Esophagus muscularis mucosa (tissue), 3 donors: ENCODE measurements at regions not wholly inside any gene's neighbourhood (a gene's known extent, or its start where the extent isn't known, plus 50 kb on each side); places are given as distances from the start of the nearest gene placed in this dataset.

Experiments used
- CTCF ChIP-seq, 3 experiments: fragments of 200-600 bp in 2 of 3; fragments of 450-650 bp in 1 of 3; sonication (generic) in 2 of 3; IDR thresholded peaks; one replicate each; pipeline ENCODE4 v1.5.1; 2017 to 2019; ENCODE audit warnings: antibody characterized with exemption in 3 of 3, mild to moderate bottlenecking in 2 of 3, moderate library complexity in 1 of 3
- POLR2A ChIP-seq: fragments of 450-650 bp; IDR thresholded peaks from one replicate; pipeline ENCODE4 v1.6.1; 2017; ENCODE audit warnings: antibody characterized with exemption, moderate library complexity, mild to moderate bottlenecking, low read depth
- POLR2AphosphoS5 ChIP-seq, 2 donors: sonication (generic); formaldehyde crosslinking; IDR thresholded peaks; one replicate each; pipeline ENCODE4 v1.6.1; 2017; ENCODE audit warnings: antibody characterized with exemption in 2 of 2

DNA sequence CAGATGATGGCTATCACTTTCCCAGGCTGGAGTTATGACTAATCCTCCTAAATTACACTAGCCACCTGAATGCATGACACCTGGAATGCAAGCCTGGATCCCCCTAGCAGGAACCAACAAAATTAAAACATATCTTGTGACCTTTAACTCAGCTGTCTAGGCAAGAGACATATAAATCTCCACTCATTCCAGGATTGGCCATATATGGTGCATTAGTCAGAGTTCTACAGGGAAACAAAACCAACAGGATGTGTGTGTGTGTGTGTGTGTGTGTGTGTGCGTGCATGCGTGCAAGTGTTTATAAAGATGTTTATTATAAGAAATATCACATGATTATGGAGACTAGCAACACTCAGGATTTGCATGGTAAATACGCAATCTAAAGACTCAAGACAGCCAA lies 212.8 kb downstream of the KIF21A start:
- TF ChIP-seq POLR2A (no peak), CTCF (IDR thresholded peaks at IDR 0.05) (no peak), POLR2AphosphoS5 (IDR thresholded peaks at IDR 0.05) (no peak)
